Testis (tissue), 2 donors: ENCODE measurements at regions not wholly inside any gene's neighbourhood (a gene's known extent, or its start where the extent isn't known, plus 50 kb on each side); places are given as distances from the start of the nearest gene placed in this dataset.

ENCODE experiments used
- POLR2A ChIP-seq: fragments of 450-650 bp; IDR thresholded peaks from one replicate; pipeline ENCODE4 v1.6.1; 2017; ENCODE audit warnings: antibody characterized with exemption, mild to moderate bottlenecking, moderate library complexity
- TF ChIP-seq, protein P1 (sequence below), 3 experiments: fragments of 450-650 bp in 2 of 3; fragments of 200-600 bp in 1 of 3; sonication (generic) in 1 of 3; IDR thresholded peaks; one replicate each; pipeline ENCODE4 v1.5.1; 2016 to 2019; ENCODE audit warnings: antibody characterized with exemption in 3 of 3, mild to moderate bottlenecking in 2 of 3, moderate library complexity in 1 of 3

DNA sequence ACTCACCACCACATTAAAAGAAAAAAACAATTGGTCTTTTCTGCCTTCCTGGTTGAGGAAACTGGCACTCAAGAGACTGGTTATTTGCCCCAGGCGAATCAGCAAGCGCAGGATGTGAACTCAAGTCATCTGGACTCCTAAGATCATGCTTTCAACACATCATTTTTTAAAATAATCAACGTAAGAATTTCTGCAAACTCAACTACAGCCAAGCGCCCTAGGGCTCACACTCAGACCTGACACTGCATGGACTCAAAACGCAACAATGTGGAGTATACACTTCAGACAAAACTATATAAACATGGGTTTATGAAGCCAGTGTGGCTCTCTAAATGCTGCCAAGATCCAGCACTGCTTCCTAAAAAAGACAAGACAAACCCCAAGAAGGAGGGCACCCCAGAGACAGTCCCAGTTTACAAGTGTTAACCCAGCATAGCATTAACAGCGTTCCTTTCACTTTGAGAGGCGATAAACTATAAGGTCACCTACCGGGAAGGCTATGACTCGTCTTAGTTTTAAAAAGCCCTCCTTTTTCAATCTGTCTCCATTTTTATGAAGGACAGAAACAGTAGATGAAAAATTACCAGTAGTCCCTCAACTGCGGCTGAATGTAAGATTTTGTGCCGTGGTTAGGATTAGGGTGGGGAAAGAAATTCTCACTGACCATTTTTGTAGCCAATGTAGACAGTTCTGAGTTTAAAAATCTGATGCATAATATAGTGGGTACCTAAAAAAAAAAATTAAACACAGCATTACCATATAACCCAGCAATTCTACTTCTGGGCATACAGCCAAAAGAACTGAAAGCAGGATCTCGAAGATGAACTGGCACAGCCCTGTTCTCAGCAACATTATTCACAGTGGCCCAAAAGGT lies 54.8 kb downstream of the SIPA1L2 start:
- TF ChIP-seq, protein P1, sequence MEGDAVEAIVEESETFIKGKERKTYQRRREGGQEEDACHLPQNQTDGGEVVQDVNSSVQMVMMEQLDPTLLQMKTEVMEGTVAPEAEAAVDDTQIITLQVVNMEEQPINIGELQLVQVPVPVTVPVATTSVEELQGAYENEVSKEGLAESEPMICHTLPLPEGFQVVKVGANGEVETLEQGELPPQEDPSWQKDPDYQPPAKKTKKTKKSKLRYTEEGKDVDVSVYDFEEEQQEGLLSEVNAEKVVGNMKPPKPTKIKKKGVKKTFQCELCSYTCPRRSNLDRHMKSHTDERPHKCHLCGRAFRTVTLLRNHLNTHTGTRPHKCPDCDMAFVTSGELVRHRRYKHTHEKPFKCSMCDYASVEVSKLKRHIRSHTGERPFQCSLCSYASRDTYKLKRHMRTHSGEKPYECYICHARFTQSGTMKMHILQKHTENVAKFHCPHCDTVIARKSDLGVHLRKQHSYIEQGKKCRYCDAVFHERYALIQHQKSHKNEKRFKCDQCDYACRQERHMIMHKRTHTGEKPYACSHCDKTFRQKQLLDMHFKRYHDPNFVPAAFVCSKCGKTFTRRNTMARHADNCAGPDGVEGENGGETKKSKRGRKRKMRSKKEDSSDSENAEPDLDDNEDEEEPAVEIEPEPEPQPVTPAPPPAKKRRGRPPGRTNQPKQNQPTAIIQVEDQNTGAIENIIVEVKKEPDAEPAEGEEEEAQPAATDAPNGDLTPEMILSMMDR (IDR thresholded peaks at IDR 0.05) = no peak
- no peak for TF ChIP-seq POLR2A
